ENCODE measurements at regions not wholly inside any gene's neighbourhood (a gene's known extent, or its start where the extent isn't known, plus 50 kb on each side); places are given as distances from the start of the nearest gene placed in this dataset.

DNA sequence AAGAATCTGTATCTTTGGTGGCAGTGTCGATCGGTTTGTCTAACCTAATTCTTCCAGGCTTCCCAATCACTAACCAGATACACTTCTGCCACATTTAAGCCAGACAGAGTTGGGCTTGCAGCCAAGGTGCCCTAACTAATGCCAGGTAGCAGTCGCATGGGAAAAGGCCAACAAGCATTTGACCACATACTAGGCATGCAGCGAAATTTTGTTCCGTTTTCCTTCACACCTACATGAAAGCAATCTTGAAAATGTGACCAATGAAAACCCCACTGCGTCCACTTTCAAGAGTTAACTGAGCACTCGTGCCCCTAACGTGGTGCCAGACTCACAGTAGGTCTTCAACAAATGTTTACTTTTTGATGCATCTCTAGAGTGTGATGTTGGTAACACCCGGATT is 192.2 kb upstream of the TPM1 start:
- no peak for ATAC-seq
- Mint-ChIP-seq H3K27ac (no peak overlapping the region), H3K27me3 (no peaks in the 10 kb centered on the region)

DNA sequence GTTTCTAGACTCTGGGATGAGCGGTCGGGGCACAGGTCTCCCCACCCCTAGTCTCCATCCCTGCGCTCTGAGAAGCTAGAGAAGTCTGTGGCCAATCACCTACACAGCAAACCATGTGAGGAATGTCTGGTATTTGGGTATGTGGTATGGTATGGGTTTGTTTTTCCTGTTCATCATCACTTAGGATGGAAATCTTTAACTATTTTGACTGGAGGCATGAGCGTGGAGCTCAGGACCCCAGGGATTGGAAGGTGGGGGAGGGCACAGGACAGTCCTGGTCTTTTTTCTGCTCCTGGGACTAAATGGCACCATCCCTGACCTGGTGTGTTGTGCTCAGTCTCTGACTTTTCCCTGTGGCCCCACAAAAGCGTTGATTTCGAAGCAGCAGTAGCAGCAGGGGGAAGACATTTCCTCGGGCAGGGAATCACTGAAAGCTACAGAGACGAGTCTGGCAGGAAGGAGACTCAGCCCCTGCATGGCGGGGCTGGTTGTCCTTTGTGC is 191.7 kb upstream of the TPM1 start:
- Mint-ChIP-seq H3K36me3 (no peaks in the 10 kb centered on the region), H3K27ac (no peak overlapping the region), H3K27me3 (no peaks in the 10 kb centered on the region), H3K9me3 (no peaks in the 10 kb centered on the region), H3K4me1 (ENCODE audit: low read depth in 2 of 2) (no peaks in the 10 kb centered on the region), H3K4me3 (no peak overlapping the region)
- ATAC-seq (no peak), DNase-seq (ENCODE audit: low spot score) (no peak)

More for the DNA sequence above, 192.2 kb upstream of the TPM1 start:
- H3K4me3 Mint-ChIP-seq, result no peak overlapping the region
- H3K9me3 Mint-ChIP-seq, result no peaks in the 10 kb centered on the region
- H3K4me1 Mint-ChIP-seq (ENCODE audit: low read depth in 2 of 2), result no peaks in the 10 kb centered on the region
- H3K36me3 Mint-ChIP-seq, result no peaks in the 10 kb centered on the region
- DNase-seq (ENCODE audit: low spot score), result no peak

DNA sequence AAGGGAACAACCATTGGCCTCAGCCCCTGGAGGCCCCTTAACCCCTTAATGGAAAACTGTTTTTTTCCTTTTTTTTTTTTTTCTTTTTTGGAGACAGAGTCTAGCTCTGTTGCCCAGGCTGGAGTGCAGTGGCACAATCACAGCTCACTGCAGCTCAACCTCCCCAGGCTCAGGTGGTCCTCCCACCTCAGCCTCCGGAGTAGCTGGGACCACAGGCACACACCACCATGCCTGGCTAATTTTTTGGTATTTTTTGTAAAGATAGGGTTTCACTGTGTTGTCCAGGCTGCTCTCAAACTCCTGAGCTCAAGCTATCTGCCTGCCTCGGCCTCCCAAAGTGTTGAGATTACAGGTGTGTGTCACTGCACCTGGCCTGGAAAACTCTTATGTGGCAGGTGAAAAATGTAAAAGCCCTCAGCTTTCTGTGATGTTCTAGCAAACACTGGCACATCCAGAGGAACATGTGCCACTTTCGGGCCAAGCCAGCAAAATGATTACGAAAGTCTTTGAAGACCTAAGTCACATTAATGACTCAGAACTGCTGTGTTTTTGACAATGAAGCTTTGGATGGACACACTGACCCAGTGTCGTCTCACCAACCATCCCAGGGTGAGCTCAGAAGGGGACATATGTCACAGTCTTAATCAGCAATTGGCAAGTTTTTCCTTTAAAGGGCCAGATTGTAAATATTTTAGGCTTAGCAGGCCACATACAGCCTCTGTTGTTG is 189.3 kb upstream of the TPM1 start:
- Mint-ChIP-seq H3K27ac (no peak overlapping the region), H3K36me3 (no peaks in the 10 kb centered on the region), H3K4me1 (ENCODE audit: low read depth in 2 of 2) (peaks cover 11 to 14% of the 10 kb centered on the region in 2 donors), H3K4me3 (no peak overlapping the region), H3K9me3 (no peaks in the 10 kb centered on the region), H3K27me3 (peaks cover 0 to under 1% of the 10 kb centered on the region in 2 donors)
- ATAC-seq, result no peak
- DNase-seq (ENCODE audit: low spot score), result no peak

DNA sequence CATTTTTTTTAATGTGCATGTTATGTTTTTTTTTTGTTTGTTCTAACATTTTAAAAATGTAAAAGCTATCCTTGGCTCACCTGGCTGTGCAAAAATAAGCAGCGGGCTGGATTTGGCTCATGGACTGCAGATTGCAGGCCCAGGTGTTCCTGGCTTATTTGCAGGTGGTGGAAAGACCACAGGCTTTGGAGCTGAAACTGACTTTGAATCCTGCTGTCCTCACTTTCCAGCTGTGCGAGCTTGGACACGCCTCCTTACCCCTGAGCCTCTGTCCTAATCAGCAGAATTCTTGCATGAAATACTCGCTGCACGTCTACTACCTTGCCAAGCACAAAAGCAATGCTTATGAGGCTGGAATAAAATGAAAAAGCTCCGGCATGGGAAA is 188.7 kb upstream of the TPM1 start:
- Mint-ChIP-seq H3K9me3 (no peaks in the 10 kb centered on the region), H3K36me3 (no peaks in the 10 kb centered on the region), H3K27ac (no peak overlapping the region), H3K27me3 (peaks cover 0 to 2% of the 10 kb centered on the region in 2 donors), H3K4me3 (no peak overlapping the region), H3K4me1 (ENCODE audit: low read depth in 2 of 2) (peaks cover 12 to 15% of the 10 kb centered on the region in 2 donors)
- DNase-seq (ENCODE audit: low spot score) (no peak), ATAC-seq (no peak)

DNA sequence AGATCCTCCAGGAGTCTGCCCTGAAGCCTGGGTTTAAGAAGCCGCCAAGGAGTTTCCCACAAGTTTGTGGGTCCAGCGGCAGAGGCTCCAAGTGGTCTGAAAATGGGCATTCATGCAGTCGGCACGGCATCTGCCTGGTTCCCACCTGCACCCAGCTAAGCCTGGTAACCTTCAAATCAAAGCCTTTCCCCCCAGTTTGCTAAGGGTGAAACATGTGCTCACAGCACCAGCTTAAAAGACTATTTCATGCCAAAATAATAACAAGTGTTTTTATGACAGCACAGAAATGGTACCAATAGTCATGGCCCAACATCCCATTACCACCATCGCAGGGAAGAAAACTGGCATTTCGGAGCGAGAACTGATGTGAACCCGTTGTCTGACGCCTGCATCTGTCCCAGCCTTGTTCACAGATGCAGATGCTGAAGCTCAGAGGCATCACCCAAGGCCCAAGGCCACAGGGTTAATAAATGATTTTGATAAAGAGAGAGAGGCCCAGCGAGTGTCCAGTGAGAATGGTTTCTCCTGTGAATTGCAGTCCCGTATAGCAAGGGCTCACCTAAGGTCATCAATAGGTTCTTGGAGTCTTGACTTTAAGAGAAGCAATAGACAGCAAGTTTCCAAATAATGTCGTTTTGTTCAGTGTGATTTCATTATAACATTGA is 188.0 kb upstream of the TPM1 start:
- Mint-ChIP-seq H3K36me3 (no peaks in the 10 kb centered on the region), H3K4me1 (ENCODE audit: low read depth in 2 of 2) (peaks cover 12 to 15% of the 10 kb centered on the region in 2 donors), H3K27ac (no peak overlapping the region), H3K27me3 (peaks cover 3% of the 10 kb centered on the region in 2 donors), H3K4me3 (no peak overlapping the region), H3K9me3 (no peaks in the 10 kb centered on the region)
- DNase-seq (ENCODE audit: low spot score) (no peak), ATAC-seq (no peak)

DNA sequence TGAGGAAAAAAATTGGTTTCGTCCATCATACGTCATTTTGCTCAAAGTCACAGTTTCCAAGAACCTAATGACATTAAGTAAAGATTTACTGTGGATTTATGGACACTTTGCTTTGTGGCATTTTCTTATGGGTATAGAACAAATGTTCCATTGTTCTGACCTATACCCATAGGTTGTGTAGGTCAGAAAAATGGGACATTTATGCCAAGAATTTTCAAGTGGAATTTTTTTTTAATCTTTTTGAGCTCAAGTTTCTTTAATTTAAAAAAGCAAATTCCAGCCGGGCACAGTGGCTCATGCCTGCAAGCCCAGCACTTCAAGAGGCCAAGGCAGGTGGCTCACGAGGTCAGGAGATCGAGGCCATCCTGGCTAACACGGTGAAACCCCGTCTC is 187.5 kb upstream of the TPM1 start:
- H3K27me3 Mint-ChIP-seq, result peaks cover 6 to 8% of the 10 kb centered on the region in 2 donors
- no peak for ATAC-seq

DNA sequence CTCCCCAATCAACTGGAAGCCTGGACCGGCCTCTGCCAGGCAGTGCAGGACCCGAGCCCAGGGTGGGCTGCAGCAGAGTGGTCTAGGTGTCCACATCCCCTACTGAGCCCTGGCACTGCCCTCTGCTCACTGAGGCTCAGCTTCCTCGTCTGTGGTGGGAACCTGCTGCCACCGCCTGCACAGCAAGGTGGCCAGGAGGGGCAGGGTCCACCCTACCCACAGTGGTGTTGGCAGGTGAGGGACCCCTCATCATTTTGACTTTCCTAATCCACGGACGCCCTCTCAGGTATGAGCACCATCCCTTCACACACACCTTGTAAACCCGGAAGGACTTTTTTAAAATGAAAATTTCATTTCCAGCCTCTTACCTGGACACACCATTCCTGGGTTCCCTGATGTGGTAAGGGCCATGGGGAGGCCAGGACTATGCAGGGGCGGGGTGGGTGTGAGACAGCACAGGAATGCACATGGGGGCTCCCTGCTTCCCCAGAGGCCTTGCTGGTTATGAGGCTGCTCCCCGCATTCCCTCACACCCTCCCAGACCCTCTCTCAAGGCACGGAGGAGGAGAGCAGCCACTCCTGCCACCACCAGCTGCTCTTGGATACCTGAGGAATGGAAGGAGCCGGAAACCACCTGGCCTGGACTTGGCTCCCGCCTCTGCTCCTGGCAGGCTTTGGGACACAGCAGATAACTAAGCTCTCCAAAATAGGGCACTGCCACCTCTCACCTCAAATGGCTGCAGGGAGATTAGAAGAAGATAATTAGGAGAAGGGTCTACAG is 185.9 kb upstream of the TPM1 start:
- Mint-ChIP-seq H3K27me3 (peaks cover 6 to 15% of the 10 kb centered on the region in 2 donors), H3K4me1 (ENCODE audit: low read depth in 2 of 2) (peaks cover 12 to 15% of the 10 kb centered on the region in 2 donors)

More for the DNA sequence above, 187.5 kb upstream of the TPM1 start:
- Mint-ChIP-seq H3K4me3 (no peak overlapping the region), H3K36me3 (no peaks in the 10 kb centered on the region), H3K4me1 (ENCODE audit: low read depth in 2 of 2) (peaks cover 12 to 15% of the 10 kb centered on the region in 2 donors), H3K9me3 (no peaks in the 10 kb centered on the region), H3K27ac (no peak overlapping the region)
- no peak for DNase-seq (ENCODE audit: low spot score)

DNA sequence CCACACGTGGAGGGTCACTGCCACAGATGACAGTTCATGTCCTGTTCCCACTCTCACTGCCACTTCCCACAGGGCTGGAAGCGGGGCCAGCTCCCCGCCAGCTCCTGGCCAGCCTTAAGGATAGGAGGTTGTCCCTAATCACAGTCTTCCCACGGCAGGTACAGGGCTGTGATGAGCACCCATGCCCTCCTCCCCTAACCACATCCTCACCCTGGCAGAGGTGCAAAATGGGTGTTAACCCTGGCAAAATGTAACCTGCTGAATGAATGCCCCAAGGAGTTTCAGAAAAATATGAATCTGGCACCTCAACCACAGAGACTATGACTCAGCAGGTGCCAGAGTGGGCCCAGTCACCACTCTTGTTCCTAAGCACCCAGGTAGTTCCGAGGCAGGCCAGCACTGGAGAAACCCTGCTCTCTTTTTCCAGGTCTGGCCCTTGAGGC is 185.1 kb upstream of the TPM1 start:
- Mint-ChIP-seq H3K9me3 (no peaks in the 10 kb centered on the region), H3K4me3 (no peak overlapping the region), H3K27ac (no peak overlapping the region), H3K27me3 (peaks cover 11 to 20% of the 10 kb centered on the region in 2 donors), H3K4me1 (ENCODE audit: low read depth in 2 of 2) (peaks cover 12 to 15% of the 10 kb centered on the region in 2 donors), H3K36me3 (no peaks in the 10 kb centered on the region)
- no peak for DNase-seq (ENCODE audit: low spot score)
- peak; percentile 80 to 87 for ATAC-seq

More for the DNA sequence above, 185.9 kb upstream of the TPM1 start:
- Mint-ChIP-seq H3K4me3 (no peak overlapping the region), H3K36me3 (no peaks in the 10 kb centered on the region), H3K27ac (no peak overlapping the region), H3K9me3 (no peaks in the 10 kb centered on the region)
- ATAC-seq (no peak), DNase-seq (ENCODE audit: low spot score) (no peak)

DNA sequence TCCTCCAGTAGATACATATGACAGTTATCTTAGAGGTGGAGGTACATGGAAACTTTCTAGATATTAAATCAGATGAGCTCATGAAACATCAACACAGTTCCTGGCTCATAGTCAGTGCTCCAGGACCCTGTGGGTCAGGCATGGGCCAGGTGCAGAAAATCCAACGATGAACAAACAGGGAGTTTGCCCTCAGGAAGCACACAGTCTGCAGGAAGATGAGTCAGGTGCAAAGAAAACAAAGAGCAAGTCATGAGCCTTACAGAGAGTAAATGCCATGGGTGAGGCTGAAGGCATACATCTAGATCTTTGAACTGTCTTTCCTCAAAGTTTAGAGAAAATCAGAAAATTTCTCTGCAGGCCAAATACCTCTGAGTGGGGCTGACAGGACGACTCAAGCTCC is 184.2 kb upstream of the TPM1 start:
- H3K9me3 Mint-ChIP-seq, result no peaks in the 10 kb centered on the region
- peaks cover 11 to 28% of the 10 kb centered on the region in 2 donors for H3K27me3 Mint-ChIP-seq
- H3K4me3 Mint-ChIP-seq, result no peak overlapping the region
- no peak for DNase-seq (ENCODE audit: low spot score)
- no peak for ATAC-seq
- no peaks in the 10 kb centered on the region for H3K36me3 Mint-ChIP-seq
- peaks cover 12 to 15% of the 10 kb centered on the region in 2 donors for H3K4me1 Mint-ChIP-seq (ENCODE audit: low read depth in 2 of 2)
- H3K27ac Mint-ChIP-seq, result no peak overlapping the region

DNA sequence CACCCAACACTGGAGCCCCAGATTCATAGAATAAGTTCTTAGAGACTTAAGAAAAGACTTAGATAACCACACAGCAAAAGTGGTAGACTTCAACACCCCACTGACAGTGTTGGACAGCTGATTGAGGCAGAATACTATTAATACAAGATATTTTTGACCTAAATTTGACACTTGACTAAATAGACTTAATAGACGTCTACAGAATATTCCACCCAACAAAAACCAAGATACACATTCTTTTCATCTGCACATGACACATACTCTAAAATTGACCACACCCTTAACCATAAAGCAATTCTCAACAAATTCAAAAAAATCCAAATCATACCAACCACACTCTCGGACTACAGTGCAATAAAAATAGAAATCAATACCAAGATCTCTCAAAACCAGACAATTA is 179.8 kb upstream of the TPM1 start:
- H3K36me3 Mint-ChIP-seq, result no peaks in the 10 kb centered on the region
- peaks cover 11 to 28% of the 10 kb centered on the region in 2 donors for H3K27me3 Mint-ChIP-seq
- no peaks in the 10 kb centered on the region for H3K9me3 Mint-ChIP-seq
- ATAC-seq (no peak), DNase-seq (ENCODE audit: low spot score) (no peak)
- H3K4me1 Mint-ChIP-seq (ENCODE audit: low read depth in 2 of 2), result peaks cover 4 to 7% of the 10 kb centered on the region in 2 donors
- no peak overlapping the region for H3K27ac Mint-ChIP-seq
- no peak overlapping the region for H3K4me3 Mint-ChIP-seq

DNA sequence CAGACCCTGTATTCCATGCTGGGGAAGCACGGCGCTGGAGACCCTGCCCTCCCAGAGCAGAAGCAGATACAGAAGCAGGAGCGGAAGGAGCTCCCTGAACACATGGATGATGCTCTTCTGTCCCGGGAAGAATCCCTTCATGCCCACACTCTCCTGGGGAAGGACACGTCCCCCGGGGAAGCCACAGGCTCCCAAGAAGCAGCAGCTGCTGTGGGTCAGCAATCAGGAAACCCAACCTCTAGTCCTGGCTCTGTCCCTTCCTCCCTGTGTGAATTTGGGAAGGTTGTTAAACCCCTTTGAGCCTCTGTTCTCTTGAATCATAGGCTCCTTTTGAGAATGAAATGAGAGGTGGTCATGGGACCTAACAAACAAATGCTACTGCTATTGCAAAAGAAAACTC is 176.2 kb upstream of the TPM1 start:
- no peaks in the 10 kb centered on the region for H3K4me1 Mint-ChIP-seq (ENCODE audit: low read depth in 2 of 2)
- DNase-seq (ENCODE audit: low spot score), result no peak
- ATAC-seq, result no peak
- no peak overlapping the region for H3K4me3 Mint-ChIP-seq
- no peaks in the 10 kb centered on the region for H3K36me3 Mint-ChIP-seq
- H3K27ac Mint-ChIP-seq, result no peak overlapping the region
- peaks cover 5 to 22% of the 10 kb centered on the region in 2 donors for H3K27me3 Mint-ChIP-seq
- H3K9me3 Mint-ChIP-seq, result no peaks in the 10 kb centered on the region

DNA sequence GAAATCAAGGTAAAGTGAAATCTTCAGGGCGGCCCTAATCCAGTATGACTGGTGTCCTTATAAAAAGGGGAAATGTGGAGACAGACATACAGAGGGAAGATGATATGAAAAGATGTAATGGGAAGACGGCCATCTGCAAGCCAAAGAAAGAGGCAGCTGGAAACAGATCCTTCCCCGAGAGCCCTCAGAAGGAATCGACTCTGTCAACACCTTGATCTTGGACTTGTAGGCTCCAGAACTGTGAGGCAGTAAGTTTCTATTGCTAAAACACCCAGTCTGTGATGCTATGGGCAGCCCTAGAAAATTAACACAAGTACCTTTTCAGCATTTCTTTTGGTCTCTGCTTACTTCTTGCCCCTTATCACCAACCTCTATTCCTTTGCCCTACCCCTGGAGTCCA is 174.7 kb upstream of the TPM1 start:
- Mint-ChIP-seq H3K4me1 (ENCODE audit: low read depth in 2 of 2) (no peaks in the 10 kb centered on the region), H3K4me3 (no peak overlapping the region), H3K9me3 (no peaks in the 10 kb centered on the region), H3K36me3 (no peaks in the 10 kb centered on the region), H3K27ac (no peak overlapping the region), H3K27me3 (peaks cover 0 to 14% of the 10 kb centered on the region in 2 donors)
- no peak for ATAC-seq
- no peak for DNase-seq (ENCODE audit: low spot score)

DNA sequence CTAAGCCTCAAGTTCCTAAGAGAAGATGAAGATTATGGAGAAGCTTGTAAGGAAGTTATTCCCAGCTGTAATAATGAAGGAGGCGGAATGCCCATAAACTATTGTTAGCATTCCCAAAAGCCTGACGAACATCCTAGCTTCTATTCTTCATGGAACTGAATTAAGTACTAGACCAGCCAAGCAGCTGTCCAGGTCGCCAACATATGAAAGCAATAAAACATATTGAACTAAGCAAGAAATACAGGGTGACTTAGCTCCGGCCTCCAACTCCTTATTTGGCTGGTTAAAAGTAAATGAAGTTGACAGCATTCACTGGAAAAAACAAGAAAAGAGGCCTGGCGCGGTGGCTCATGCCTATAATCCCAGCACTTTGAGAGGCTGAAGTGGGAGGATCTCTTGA is 174.0 kb upstream of the TPM1 start:
- Mint-ChIP-seq H3K9me3 (no peaks in the 10 kb centered on the region), H3K4me1 (ENCODE audit: low read depth in 2 of 2) (no peaks in the 10 kb centered on the region), H3K27ac (no peak overlapping the region), H3K36me3 (no peaks in the 10 kb centered on the region), H3K4me3 (no peak overlapping the region), H3K27me3 (peaks cover 0 to 11% of the 10 kb centered on the region in 2 donors)
- ATAC-seq (no peak), DNase-seq (ENCODE audit: low spot score) (no peak)

DNA sequence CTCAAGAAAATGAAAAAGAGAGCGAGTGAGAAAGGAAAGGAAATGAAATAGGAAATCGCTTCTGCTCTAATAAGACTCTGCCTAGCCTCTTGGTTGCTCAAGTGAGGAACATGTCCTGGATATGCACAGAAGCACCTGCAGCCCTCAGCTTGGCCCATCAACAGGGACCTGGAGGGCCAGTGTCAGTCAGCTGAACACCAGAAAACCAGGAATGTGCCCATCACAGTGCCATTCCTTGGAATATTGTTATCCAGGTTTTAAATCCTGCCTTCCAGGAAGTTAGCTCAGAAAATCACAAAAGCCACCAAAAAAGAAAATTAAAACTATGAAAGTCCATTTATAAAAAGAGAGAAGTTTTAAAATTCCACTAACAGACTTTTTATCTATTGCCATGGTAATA is 173.4 kb upstream of the TPM1 start:
- Mint-ChIP-seq H3K27ac (no peak overlapping the region), H3K4me1 (ENCODE audit: low read depth in 2 of 2) (no peaks in the 10 kb centered on the region), H3K27me3 (peaks cover 0 to 16% of the 10 kb centered on the region in 2 donors), H3K4me3 (no peak overlapping the region), H3K9me3 (no peaks in the 10 kb centered on the region), H3K36me3 (no peaks in the 10 kb centered on the region)
- no peak for ATAC-seq
- no peak for DNase-seq (ENCODE audit: low spot score)

Data from natural killer cell treated with Interleukin-12 subunit alpha and Interleukin-12 subunit beta and Interleukin-15 and Interleukin-18, amount 100 ng/mL, for 72 hours (primary cell).